ENCODE measurements at regions not wholly inside any gene's neighbourhood (a gene's known extent, or its start where the extent isn't known, plus 50 kb on each side); places are given as distances from the start of the nearest gene placed in this dataset.

DNA sequence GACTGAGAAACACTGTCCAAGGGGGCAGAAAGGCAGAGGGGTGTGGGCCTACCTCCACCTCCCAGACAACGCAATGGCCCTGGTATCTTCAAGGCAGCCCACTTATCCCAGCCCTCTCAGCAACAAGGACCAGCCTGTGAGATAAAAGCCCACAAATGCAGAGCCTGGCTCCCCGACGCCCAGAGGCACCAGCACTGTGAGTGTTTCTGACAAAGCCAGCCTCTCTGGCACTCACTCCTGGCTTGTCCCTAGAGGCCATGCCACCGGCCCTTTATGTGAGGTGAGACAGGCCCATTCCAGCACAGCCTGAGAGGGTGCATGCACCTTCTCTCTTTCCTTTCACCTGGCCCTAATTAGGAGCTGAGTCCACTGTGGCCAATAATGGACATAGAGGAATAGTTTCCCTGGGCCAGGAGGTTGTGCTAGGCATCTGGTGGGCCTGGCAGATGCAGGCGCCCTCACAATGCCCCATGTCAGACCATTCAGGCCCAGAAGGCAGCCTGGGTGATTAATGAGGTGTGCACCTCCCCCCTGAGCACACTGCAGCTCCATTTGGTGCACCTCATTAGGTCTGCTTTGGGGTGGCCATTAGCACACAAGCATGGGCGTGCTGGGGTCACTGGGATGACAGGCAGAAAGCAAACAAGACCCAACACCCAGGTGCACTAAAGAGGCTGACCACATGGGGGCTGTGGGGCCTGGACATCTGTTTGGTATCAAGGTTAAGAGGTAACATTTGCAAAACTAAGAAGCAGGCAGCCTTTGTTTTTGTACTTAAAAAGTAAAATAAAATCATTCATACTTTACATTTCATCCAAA lies 176.0 kb downstream of the MED10 start:
- Histone ChIP-seq H3K36me3 (ENCODE audit: control insufficient read depth, insufficient read depth, low read length) (no peaks in the 10 kb centered on the region), H3K27me3 (ENCODE audit: control insufficient read depth, insufficient read depth, low read length) (no peaks in the 10 kb centered on the region), H3K4me3 (ENCODE audit: low read depth, low read length) (no peak overlapping the region)
- TF ChIP-seq, protein P1, sequence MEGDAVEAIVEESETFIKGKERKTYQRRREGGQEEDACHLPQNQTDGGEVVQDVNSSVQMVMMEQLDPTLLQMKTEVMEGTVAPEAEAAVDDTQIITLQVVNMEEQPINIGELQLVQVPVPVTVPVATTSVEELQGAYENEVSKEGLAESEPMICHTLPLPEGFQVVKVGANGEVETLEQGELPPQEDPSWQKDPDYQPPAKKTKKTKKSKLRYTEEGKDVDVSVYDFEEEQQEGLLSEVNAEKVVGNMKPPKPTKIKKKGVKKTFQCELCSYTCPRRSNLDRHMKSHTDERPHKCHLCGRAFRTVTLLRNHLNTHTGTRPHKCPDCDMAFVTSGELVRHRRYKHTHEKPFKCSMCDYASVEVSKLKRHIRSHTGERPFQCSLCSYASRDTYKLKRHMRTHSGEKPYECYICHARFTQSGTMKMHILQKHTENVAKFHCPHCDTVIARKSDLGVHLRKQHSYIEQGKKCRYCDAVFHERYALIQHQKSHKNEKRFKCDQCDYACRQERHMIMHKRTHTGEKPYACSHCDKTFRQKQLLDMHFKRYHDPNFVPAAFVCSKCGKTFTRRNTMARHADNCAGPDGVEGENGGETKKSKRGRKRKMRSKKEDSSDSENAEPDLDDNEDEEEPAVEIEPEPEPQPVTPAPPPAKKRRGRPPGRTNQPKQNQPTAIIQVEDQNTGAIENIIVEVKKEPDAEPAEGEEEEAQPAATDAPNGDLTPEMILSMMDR (IDR thresholded peaks at IDR 0.05; ENCODE audit: insufficient read depth, low read length, poor library complexity, severe bottlenecking): no peak
- no peak for DNase-seq (ENCODE audit: low read depth)

DNA sequence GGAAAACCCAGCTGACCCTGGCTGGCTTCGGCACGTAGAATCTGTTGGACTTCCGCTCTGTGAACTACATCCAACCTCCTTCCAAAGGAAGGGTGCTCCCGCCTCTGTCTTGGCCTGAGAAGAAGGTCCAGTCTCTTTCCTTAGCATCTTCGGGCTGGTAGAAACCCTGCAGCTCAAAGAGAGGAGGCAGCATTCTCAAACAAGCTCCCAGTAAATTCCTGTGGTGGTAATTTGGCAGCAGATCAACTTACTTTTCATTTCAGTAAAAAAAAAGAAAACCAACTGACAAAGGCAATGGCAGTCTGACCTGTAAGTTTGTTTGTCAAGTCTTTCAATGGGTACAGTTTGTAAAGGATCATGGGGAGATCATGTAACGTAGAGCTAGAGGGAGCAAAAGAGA lies 176.7 kb downstream of the MED10 start:
- TF ChIP-seq, protein P1 (IDR thresholded peaks at IDR 0.05; ENCODE audit: insufficient read depth, low read length, poor library complexity, severe bottlenecking): no peak
- no peak overlapping the region for H3K4me3 ChIP-seq (ENCODE audit: low read depth, low read length)
- no peak for DNase-seq (ENCODE audit: low read depth)
- H3K36me3 ChIP-seq (ENCODE audit: control insufficient read depth, insufficient read depth, low read length): no peaks in the 10 kb centered on the region
- H3K27me3 ChIP-seq (ENCODE audit: control insufficient read depth, insufficient read depth, low read length): no peaks in the 10 kb centered on the region

DNA sequence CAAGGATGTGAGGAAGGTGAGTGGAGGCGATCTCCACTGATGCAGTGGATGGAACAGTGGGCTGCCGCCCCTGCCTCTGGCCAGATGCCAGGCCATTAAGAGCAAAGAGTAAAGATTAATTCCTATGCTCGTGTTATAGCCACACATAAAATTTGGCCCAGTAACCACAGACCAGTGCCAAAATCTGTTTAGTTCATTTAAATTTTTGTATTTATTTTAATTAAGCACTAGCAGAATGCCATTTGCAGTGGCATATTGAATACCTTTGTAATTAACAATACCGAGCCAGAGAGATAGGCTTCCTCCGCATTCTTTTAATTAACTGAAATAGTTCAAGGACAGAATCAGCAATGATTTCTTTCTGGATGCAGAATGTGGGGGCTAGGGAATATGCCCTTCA lies 179.8 kb downstream of the MED10 start:
- H3K36me3 ChIP-seq (ENCODE audit: control insufficient read depth, insufficient read depth, low read length): no peaks in the 10 kb centered on the region
- H3K4me3 ChIP-seq (ENCODE audit: low read depth, low read length): no peak overlapping the region
- TF ChIP-seq, protein P1 (IDR thresholded peaks at IDR 0.05; ENCODE audit: insufficient read depth, low read length, poor library complexity, severe bottlenecking): no peak
- DNase-seq (ENCODE audit: low read depth): no peak
- no peaks in the 10 kb centered on the region for H3K27me3 ChIP-seq (ENCODE audit: control insufficient read depth, insufficient read depth, low read length)

DNA sequence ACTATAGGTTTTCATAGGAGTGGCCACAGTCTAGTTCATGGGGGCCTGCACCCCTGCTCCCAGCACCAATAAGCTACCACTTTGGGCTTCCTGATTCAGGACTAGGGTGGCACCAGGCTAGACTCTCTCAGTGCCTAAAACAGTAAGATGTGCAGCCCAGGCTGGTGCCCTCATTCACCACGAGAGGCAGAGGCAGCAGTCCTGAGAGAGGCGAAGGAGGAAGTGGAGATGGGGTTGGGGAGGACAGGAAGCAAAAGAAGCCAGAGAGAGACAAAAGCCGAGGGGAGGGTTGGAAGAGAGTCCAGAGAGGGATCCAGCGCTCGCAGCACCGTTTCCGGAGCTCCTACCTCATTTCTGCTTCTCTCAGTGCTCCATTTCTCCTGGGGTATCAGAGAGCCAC lies 180.9 kb downstream of the MED10 start:
- DNase-seq (ENCODE audit: low read depth): no peak

DNA sequence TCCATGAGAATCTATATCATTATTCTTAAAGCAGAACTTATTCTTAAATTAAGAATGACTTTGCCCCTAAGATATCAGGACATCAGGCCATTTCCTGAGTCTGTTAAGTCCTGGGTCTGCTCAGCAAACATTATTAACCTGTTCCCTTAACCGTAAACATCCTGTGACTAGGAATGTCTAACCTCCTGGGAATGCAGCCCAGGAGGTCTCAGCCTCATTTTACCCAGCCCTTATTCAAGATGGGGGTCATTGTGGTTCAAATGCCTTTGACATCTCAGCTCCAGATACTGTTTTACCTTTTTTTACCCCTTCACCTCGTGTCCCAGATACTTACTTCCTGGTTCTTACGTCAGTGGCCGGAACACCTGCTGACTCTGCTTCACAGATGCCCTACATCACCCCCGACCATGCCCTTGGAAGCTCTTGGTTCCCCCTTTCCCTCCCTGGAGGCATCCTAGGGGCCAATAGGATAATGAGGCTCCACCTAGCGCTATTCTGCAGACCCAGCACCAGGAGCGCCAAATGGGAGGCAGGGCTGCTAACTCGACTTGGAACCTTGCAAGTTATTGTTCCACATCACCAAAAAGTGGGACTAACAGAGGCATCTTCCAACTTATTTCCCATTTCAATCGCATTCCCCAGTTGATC lies 182.5 kb downstream of the MED10 start:
- H3K36me3 ChIP-seq (ENCODE audit: control insufficient read depth, insufficient read depth, low read length): no peaks in the 10 kb centered on the region
- H3K4me3 ChIP-seq (ENCODE audit: low read depth, low read length): no peak overlapping the region

More for the DNA sequence above, 180.9 kb downstream of the MED10 start:
- no peaks in the 10 kb centered on the region for H3K27me3 ChIP-seq (ENCODE audit: control insufficient read depth, insufficient read depth, low read length)
- TF ChIP-seq, protein P1 (IDR thresholded peaks at IDR 0.05; ENCODE audit: insufficient read depth, low read length, poor library complexity, severe bottlenecking): no peak
- H3K4me3 ChIP-seq (ENCODE audit: low read depth, low read length): no peak overlapping the region
- no peaks in the 10 kb centered on the region for H3K36me3 ChIP-seq (ENCODE audit: control insufficient read depth, insufficient read depth, low read length)

More for the DNA sequence above, 182.5 kb downstream of the MED10 start:
- TF ChIP-seq, protein P1 (IDR thresholded peaks at IDR 0.05; ENCODE audit: insufficient read depth, low read length, poor library complexity, severe bottlenecking): no peak
- no peaks in the 10 kb centered on the region for H3K27me3 ChIP-seq (ENCODE audit: control insufficient read depth, insufficient read depth, low read length)
- no peak for DNase-seq (ENCODE audit: low read depth)
